ENCODE measurements at regions not wholly inside any gene's neighbourhood (a gene's known extent, or its start where the extent isn't known, plus 50 kb on each side); places are given as distances from the start of the nearest gene placed in this dataset.

DNA sequence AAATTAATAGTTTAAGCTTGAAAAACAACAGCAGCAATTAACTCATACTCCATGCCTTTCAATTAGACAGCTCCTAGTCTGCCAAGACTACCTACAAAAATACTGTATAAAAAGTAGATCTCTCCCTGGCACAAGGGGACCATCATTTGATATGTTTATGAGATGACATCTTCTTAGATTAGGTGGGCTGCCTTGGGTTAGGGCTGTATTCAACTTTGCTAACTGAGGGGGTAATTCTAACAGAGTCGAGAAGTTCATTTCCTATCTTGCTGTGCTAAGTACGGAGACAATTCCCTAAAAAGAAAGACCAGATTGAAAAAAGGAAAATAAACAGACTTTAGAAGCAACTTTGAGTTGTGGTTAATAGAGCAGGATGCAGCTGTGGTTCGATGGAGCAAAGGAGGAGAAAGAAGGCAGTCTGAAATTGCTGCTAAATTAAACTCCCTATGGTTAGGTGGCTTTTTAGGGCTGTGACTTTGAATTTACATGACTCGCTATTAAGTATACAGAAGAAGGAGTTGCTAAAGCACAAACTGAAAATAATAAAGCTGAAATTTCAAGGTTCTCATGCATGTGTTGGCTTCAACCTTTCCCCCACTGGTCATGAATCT, 75.4 kb downstream of the CDC7 start:
- no peak for DNase-seq
- ATAC-seq, result no peak

DNA sequence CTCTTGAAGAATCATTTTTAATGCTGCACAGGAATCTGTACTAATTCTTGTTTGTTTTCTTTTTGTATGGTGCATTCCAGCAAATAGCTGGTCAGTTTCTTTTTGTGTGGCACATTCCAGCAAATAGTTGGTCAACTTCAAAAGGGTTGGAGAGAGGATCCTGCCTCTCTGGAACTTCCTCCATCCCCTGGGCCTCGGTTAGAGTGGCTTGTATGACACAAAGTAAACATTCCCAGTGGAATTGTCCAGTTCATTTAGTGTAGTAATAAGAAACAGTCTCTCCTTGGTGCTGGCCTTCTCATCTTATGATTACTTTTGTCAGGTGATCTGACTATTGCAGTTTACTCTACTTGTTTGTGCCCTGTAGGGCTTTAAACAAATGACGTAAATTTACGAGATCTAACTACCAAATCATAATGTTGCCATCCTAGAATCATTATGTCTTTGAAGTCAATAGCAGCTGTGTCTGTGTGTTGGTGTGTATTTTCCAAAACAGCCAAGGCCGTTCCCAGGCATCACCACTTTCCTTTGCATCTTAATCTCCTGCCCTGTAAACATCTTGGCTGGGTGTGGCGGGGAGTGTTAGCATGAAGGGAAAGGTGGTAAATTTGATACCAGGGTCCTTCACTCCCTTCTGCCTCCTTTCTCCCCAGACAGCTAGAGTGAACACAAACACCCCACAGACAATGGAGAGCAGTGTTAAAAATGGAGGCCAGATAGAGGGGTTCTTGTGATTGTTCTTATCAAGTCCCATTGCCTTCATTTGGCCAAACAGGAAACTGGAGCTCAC, 77.9 kb downstream of the CDC7 start:
- no peak for ATAC-seq
- no peak for DNase-seq

- ATAC-seq (no peak), DNase-seq (no peak)
Measured at GRCh38 chr1:91579658-91580228, 79.1 kb downstream of the CDC7 start.

GRCh38 chr1:91582431-91582921, 81.8 kb downstream of the CDC7 start:
- ATAC-seq (no peak), DNase-seq (no peak)

DNA sequence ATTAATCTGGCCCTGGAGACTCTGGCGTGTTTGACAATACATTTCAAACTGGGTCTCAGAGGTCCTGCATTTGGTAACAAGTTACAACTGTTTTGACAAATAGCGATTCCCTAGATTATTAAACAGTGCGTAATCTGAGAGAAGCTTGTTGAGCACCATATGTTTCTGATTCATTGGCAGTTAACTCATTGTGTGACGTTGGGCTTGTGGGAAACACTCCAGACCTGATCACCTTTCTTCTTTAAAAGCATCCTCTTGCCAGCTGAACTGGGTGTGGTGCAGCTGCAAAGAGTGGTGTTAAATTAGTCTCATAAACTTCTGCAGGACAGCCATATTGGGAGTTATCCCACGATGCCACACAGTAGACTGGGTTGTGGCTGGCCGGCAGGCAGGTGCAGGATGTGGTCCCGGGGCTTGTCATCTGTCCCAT, 82.7 kb downstream of the CDC7 start:
- DNase-seq (no peak), ATAC-seq (no peak)

GRCh38 chr1:91584309-91584708, 83.7 kb downstream of the CDC7 start:
- no peak for ATAC-seq
- DNase-seq, result no peak

GRCh38 chr1:91584878-91585277, 84.2 kb downstream of the CDC7 start:
- no peak for DNase-seq

DNA sequence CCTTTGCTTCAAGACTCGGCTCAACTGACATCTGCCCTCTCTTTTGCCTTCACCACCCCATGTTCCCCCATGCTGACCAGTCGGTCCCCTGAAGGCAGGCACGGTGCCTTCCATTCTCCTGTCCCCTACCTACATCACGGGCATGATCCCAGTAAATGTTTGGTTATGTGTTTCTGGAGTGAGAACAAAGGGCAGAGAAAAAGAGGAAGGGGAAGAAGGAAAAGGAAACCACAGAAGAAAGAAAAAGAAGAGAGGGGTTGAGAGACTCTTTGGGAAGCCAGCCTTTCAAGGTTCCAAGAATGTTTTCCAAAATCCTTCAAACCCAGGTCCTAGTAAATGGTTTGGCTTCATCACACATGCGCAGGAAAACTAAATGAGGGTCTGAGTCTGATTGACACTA, 84.9 kb downstream of the CDC7 start:
- ATAC-seq, result no peak
- no peak for DNase-seq

More at GRCh38 chr1:91584878-91585277, 84.2 kb downstream of the CDC7 start:
- no peak for ATAC-seq

- DNase-seq (no peak), ATAC-seq (no peak)
Measured at GRCh38 chr1:91585982-91586381, 85.3 kb downstream of the CDC7 start.

- no peak for ATAC-seq
- DNase-seq, result no peak
Measured at GRCh38 chr1:91589437-91589836, 88.8 kb downstream of the CDC7 start.

GRCh38 chr1:91591175-91591974, 90.7 kb downstream of the CDC7 start:
- ATAC-seq (peak; percentile 50), DNase-seq (no peak)

- DNase-seq, result no peak
- no peak for ATAC-seq
Measured at GRCh38 chr1:91592716-91593477, 92.2 kb downstream of the CDC7 start.

DNA sequence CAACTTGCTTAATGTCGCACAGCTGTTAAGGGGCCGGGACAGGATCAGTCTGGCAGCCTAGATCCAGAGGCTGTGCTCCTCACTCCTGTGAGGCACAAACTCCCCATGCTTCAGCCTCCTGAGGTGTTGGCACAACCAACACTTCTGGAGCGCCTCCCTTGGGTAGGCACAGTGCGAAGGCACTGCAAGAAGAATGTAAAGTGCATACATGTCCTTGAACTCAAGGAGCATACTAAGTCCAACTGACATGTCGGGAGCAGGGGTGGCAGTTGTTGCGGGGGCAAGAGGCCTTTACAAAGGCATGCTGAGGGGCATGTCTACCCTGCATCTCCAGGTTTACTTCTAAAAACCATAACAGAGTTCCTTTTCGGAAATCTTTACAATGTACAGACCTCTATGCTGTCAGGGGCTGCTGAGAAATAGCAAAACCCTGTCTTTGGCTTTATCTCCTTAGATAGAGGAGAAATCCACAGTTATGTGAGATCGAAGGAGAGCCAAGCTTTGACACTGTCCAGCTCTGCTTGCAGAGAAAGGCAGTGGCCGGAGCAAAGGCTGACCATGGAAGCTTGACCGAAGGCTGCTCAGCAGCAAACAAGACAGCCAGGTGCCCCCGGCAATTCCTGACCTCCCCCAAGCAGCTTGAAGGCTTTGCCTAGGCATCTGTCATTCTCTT, 93.9 kb downstream of the CDC7 start:
- ATAC-seq, result no peak
- DNase-seq, result no peak

- ATAC-seq (no peak), DNase-seq (no peak)
Measured at GRCh38 chr1:91596474-91596873, 95.8 kb downstream of the CDC7 start.

GRCh38 chr1:91597215-91597614, 96.6 kb downstream of the CDC7 start:
- ATAC-seq (no peak), DNase-seq (no peak)

- ATAC-seq, result no peak
- no peak for DNase-seq
Measured at GRCh38 chr1:91600431-91601337, 100.0 kb downstream of the CDC7 start.

DNA sequence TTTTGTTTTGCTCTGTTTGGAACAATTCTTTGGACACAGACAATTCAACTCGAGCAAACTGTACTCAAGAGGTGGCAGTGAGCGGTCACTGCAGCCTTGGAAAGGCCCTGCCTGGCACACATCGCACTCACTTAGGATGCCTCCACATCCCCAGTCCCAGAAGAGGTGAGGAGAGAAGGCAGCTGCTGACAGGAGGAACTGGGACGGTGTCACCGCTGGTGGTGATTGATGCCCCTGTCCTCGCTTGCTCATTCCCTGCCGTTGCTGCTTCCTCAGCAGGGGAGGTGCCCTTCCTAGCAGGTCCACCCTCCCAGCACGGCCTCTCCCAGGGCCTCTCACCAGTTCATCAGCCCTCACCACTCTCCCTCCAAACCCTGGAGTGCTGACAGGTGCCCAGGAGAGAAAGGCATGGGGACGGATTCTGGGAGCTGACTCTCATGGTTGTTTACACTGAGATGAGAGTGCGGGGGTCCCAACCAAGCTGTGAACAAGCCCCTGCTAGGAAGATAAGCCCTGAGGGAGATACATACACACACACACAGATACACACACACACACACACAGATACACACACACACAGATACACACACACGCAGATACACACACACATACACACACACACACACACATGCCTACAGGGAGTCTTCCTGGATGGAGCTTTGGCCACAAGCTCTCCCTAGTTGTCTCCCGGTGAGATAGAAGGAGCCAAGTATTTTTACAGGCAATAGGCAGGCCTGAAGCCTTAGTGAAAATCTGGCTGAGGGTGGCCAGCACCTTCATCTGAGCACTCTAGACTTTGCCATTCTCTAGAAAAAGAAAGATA, 101.1 kb downstream of the CDC7 start:
- ATAC-seq (no peak), DNase-seq (no peak)

DNA sequence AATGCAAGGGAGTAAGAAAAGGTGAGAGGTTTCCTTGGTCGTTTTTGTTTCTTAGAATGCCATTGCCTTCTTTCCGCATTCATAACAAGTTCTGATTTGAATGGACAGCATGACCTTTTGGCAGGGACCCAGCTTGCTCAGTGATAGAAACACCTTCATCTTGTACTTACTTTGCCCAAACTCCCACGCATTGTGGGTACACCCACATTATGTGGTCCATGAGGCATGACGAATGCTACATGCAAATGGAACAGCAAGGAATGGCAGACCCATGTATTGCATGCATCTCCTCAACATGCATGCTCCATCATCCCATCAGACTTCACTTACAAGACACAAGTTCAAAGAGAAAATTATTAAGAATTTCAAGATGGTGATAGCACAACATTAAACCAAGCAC, 102.8 kb downstream of the CDC7 start:
- ATAC-seq, result peak; percentile 57
- peak; percentile 60 for DNase-seq

- ATAC-seq (no peak), DNase-seq (no peak)
Measured at GRCh38 chr1:91604632-91605031, 104.0 kb downstream of the CDC7 start.

Data from stimulated activated naive CD8-positive, alpha-beta T cell treated with anti-CD3 and anti-CD28 coated beads, Interleukin-15, Interleukin-2, amounts not matched to agents 100 U/mL and 50 U/mL, for 24 hours (primary cell).